HEK293 (cell line): ENCODE measurements at regions not wholly inside any gene's neighbourhood (a gene's known extent, or its start where the extent isn't known, plus 50 kb on each side); places are given as distances from the start of the nearest gene placed in this dataset.
"Not testable (repeated sequence)": the region's sequence is repeated elsewhere in the genome, so short reads cannot be mapped to it uniquely, and the experiment has no call there.

Source experiments
- ZNF184 ChIP-seq: fragments of 450-650 bp; IDR thresholded peaks from 2 replicates; pipeline ENCODE4 v1.5.1; 2018; ENCODE audit warnings: missing biosample characterization, mild to moderate bottlenecking, missing genetic modification characterization
- ZNF211 ChIP-seq: fragments of 450-650 bp; formaldehyde crosslinking; IDR thresholded peaks from 2 replicates; pipeline ENCODE4 v1.5.1; 2016; ENCODE audit warnings: low read depth, missing biosample characterization, missing genetic modification characterization
- ZNF530 ChIP-seq: fragments of 450-650 bp; formaldehyde crosslinking; IDR thresholded peaks from 2 replicates; pipeline ENCODE4 v1.5.1; 2016; ENCODE audit warnings: low read depth, missing biosample characterization, missing genetic modification characterization
- ZNF785 ChIP-seq: fragments of 450-650 bp; formaldehyde crosslinking; IDR thresholded peaks from 2 replicates; pipeline ENCODE4 v1.5.1; 2016; ENCODE audit warnings: missing biosample characterization, missing genetic modification characterization

DNA sequence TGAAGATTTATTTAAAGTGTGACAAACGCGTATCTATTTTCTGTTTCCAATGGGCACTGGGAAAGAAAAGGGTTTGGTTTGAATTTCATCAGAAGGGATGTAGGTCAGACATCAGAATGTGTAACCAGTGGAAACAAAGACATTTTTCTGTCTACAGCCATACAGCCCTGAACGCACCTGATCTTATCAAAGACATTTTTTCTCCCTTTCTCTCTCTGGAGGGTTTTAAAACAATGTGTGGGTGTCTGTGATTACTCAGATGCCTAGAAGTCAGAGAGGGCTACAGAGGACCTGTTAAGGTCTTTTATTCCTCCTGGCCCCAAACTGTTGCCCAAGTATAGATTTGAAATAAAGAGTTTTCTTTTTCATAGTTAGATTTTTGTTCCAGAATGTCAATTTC is 208.6 kb upstream of the LRRC61 start:
- TF ChIP-seq ZNF785 (tag by site-specific recombination); ZNF211 (tag by site-specific recombination); ZNF530 (tag by site-specific recombination); ZNF184: not testable (repeated sequence)
